ENCODE measurements at regions not wholly inside any gene's neighbourhood (a gene's known extent, or its start where the extent isn't known, plus 50 kb on each side); places are given as distances from the start of the nearest gene placed in this dataset.

- H3K9me3 Mint-ChIP-seq: peaks cover 12% of the 10 kb centered on the region
- no peaks in the 10 kb centered on the region for H3K27me3 Mint-ChIP-seq (ENCODE audit: low read depth)
- H3K27ac Mint-ChIP-seq (ENCODE audit: unreplicated experiment): no peak overlapping the region
- H3K36me3 Mint-ChIP-seq (ENCODE audit: low read depth): no peaks in the 10 kb centered on the region
- H3K4me3 Mint-ChIP-seq: no peak overlapping the region
- DNase-seq (ENCODE audit: low read depth, low spot score): no peak
- TF ChIP-seq CTCF (conservative IDR thresholded peaks at IDR 0.05): no peak
- H3K4me1 Mint-ChIP-seq: peaks cover 4% of the 10 kb centered on the region
Measured at GRCh38 chr3:94416768-94417167, 353.9 kb downstream of the NSUN3 start.

- Mint-ChIP-seq H3K4me3 (no peak overlapping the region), H3K9me3 (peaks cover 14% of the 10 kb centered on the region), H3K27ac (ENCODE audit: unreplicated experiment) (no peak overlapping the region), H3K27me3 (ENCODE audit: low read depth) (no peaks in the 10 kb centered on the region), H3K4me1 (peaks cover 4% of the 10 kb centered on the region), H3K36me3 (ENCODE audit: low read depth) (no peaks in the 10 kb centered on the region)
- DNase-seq (ENCODE audit: low read depth, low spot score): no peak
- TF ChIP-seq CTCF (conservative IDR thresholded peaks at IDR 0.05): no peak
Measured at GRCh38 chr3:94417963-94418455, 355.1 kb downstream of the NSUN3 start.

GRCh38 chr3:94420931-94421330, 358.1 kb downstream of the NSUN3 start:
- H3K27ac Mint-ChIP-seq (ENCODE audit: unreplicated experiment): no peak overlapping the region
- H3K36me3 Mint-ChIP-seq (ENCODE audit: low read depth): no peaks in the 10 kb centered on the region
- no peak overlapping the region for H3K4me3 Mint-ChIP-seq
- H3K9me3 Mint-ChIP-seq: peaks cover 22% of the 10 kb centered on the region
- H3K27me3 Mint-ChIP-seq (ENCODE audit: low read depth): no peaks in the 10 kb centered on the region
- no peak for TF ChIP-seq CTCF (conservative IDR thresholded peaks at IDR 0.05)
- DNase-seq (ENCODE audit: low read depth, low spot score): no peak
- H3K4me1 Mint-ChIP-seq: no peaks in the 10 kb centered on the region

- TF ChIP-seq CTCF (conservative IDR thresholded peaks at IDR 0.05): no peak
- H3K36me3 Mint-ChIP-seq (ENCODE audit: low read depth): peaks cover 4% of the 10 kb centered on the region
- DNase-seq (ENCODE audit: low read depth, low spot score): no peak
- H3K27ac Mint-ChIP-seq (ENCODE audit: unreplicated experiment): no peak overlapping the region
- H3K4me3 Mint-ChIP-seq: no peak overlapping the region
- no peaks in the 10 kb centered on the region for H3K4me1 Mint-ChIP-seq
- no peaks in the 10 kb centered on the region for H3K27me3 Mint-ChIP-seq (ENCODE audit: low read depth)
- peaks cover 27% of the 10 kb centered on the region for H3K9me3 Mint-ChIP-seq
Measured at GRCh38 chr3:94423578-94423977, 360.7 kb downstream of the NSUN3 start.

GRCh38 chr3:94429517-94429916, 366.7 kb downstream of the NSUN3 start:
- Mint-ChIP-seq H3K9me3 (peaks cover 8% of the 10 kb centered on the region), H3K36me3 (ENCODE audit: low read depth) (peaks cover 4% of the 10 kb centered on the region), H3K4me3 (no peak overlapping the region), H3K27me3 (ENCODE audit: low read depth) (no peaks in the 10 kb centered on the region), H3K4me1 (no peaks in the 10 kb centered on the region), H3K27ac (ENCODE audit: unreplicated experiment) (no peak overlapping the region)
- TF ChIP-seq CTCF (conservative IDR thresholded peaks at IDR 0.05): no peak
- no peak for DNase-seq (ENCODE audit: low read depth, low spot score)

Measured in neural crest cell (in vitro differentiated cells).